GM10266 (cell line): ENCODE measurements at regions not wholly inside any gene's neighbourhood (a gene's known extent, or its start where the extent isn't known, plus 50 kb on each side); places are given as distances from the start of the nearest gene placed in this dataset.

Experiments
- DNase-seq: peaks from one replicate; pipeline ENCODE4 v3.0.0; 2012; ENCODE audit errors: extremely low spot score
- TF ChIP-seq, protein P1 (sequence below): IDR thresholded peaks from 2 replicates; pipeline ENCODE4 v1.5.1; 2012; ENCODE audit warnings: mild to moderate bottlenecking, low read depth; ENCODE audit not compliant: control insufficient read depth, insufficient read depth; ENCODE audit errors: missing control alignments

DNA sequence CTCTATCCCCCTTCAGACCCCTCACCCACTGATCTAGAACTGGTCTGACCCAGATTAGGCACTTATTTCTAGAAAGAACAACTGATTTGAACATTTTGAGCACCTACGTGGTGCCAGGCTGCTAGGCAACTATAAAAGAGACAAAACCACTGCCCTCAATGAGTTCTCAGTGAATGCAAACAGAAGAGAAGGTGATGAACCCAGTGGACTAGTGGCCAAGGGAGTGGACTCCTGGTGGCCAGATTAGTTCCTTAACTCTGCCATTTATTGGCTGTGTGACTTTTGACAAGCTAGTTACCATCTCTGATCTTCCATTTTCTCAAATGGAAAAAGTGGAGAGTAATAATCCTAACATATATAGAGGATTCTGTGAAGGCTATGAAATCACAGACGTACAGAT, 259.1 kb upstream of the SALL1 start:
- TF ChIP-seq, protein P1, sequence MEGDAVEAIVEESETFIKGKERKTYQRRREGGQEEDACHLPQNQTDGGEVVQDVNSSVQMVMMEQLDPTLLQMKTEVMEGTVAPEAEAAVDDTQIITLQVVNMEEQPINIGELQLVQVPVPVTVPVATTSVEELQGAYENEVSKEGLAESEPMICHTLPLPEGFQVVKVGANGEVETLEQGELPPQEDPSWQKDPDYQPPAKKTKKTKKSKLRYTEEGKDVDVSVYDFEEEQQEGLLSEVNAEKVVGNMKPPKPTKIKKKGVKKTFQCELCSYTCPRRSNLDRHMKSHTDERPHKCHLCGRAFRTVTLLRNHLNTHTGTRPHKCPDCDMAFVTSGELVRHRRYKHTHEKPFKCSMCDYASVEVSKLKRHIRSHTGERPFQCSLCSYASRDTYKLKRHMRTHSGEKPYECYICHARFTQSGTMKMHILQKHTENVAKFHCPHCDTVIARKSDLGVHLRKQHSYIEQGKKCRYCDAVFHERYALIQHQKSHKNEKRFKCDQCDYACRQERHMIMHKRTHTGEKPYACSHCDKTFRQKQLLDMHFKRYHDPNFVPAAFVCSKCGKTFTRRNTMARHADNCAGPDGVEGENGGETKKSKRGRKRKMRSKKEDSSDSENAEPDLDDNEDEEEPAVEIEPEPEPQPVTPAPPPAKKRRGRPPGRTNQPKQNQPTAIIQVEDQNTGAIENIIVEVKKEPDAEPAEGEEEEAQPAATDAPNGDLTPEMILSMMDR, result no peak
- no peak for DNase-seq

DNA sequence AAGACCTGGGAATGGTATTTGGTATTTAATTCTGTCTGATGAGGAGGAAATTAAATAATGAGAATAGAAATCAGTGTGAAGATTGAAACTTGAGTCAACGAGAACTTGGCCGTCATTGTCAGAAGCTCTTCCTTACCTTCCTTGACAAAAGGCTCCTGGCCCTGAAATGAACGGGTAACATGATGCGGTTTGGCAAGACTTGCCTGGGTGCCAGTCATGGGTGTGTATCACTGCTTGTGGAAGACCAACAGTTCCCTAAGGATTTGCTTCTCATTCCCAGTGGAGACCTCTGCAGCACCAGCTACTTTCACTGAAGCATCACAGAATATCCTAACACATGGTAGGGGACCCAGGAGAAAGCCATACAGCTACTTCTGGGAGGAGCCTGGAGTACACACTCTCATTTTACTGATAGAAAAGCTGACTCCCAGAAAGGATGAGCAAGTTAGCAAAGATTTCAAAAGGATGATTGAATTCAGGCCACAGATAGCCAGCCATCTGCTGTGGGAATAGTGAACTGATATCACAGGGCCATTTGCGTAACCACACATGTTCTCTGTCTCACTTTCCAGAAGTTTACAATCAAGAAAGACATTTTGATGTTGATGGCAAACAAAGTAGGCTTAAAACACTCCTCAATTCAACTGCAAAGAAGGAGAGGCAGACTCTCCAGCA, 258.1 kb upstream of the SALL1 start:
- DNase-seq, result no peak
- TF ChIP-seq, protein P1, result no peak

- TF ChIP-seq, protein P1, result no peak
- DNase-seq, result no peak
These were observed 257.3 kb upstream of the SALL1 start for GRCh38 chr16:51408357-51408756.

GRCh38 chr16:51407921-51408320, 256.9 kb upstream of the SALL1 start:
- TF ChIP-seq, protein P1, result no peak
- no peak for DNase-seq

DNA sequence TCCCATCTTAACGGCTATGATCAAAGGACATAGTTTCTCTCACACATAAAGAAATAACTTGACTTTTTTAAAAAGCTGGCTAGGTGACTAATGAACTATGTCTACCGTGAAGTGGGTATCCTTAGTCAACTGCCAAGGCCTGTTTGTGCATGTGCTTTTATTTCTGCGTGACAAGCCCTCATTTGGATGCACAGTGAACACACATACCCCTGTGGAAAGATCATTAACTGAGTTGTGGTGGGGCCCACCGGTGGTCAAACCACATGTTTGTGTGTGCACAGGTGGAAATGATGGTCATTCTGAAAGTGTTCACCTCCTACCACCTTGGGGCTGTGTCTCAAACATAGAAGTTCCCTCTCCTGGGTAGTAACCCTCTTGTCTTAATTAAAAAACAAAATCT, 256.1 kb upstream of the SALL1 start:
- TF ChIP-seq, protein P1, result no peak
- DNase-seq, result no peak

GRCh38 chr16:51405361-51405760, 254.3 kb upstream of the SALL1 start:
- TF ChIP-seq, protein P1, result no peak
- DNase-seq, result no peak

DNA sequence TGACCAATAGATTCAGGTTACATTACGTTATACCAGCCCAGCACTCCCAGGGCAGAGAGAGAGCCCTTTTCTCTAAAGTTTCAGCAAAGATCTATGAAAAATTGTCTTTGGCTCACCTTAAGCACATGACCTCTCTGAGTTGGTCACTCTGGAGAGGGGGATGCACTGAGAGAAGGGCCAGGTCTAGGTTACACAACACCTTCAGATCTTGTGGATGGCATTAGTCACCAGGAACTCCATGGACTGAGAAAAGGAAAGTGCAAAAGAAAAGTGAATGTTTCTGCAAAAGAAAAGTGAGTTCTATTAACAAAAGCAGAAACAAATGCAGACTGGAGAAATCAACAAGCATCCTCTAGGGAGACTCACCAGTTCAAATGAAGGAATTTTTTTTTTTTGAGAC, 253.3 kb upstream of the SALL1 start:
- TF ChIP-seq, protein P1, result no peak
- DNase-seq, result no peak
